SH-SY5Y (cell line): ENCODE measurements at regions not wholly inside any gene's neighbourhood (a gene's known extent, or its start where the extent isn't known, plus 50 kb on each side); places are given as distances from the start of the nearest gene placed in this dataset.

ENCODE experiments used
- GATA2 ChIP-seq: IDR thresholded peaks from 2 replicates; pipeline ENCODE4 v1.6.1; 2011; ENCODE audit warnings: mild to moderate bottlenecking, low read depth, low read length
- GATA3 ChIP-seq: IDR thresholded peaks from 2 replicates; pipeline ENCODE4 v1.6.1; 2011; ENCODE audit warnings: low read depth, mild to moderate bottlenecking, low read length, moderate library complexity

GRCh38 chr11:92775003-92775676, 194.3 kb upstream of the MTNR1B start:
- TF ChIP-seq GATA2 (no peak), GATA3 (no peak)
